ENCODE measurements at regions not wholly inside any gene's neighbourhood (a gene's known extent, or its start where the extent isn't known, plus 50 kb on each side); places are given as distances from the start of the nearest gene placed in this dataset.
"Not testable (repeated sequence)": the region's sequence is repeated elsewhere in the genome, so short reads cannot be mapped to it uniquely, and the experiment has no call there.

DNA sequence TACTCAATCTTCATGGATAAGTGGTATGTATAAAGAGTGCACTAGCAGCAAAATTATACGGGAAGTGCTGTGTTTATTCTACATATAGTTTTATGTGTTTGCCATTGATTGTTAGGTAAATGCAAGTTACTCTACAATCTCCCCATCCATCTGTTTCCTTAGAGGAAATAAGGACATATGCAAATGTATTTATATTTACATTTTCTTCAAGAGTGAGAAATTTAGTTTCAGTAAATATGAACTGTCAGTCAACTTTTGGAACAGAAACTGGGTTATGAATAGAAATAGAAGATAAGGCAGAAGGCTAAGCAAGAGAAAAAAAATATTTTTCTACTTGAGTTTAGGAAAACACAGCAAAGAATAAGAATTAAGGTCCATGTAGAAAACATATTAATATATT is 176.1 kb upstream of the KLHL1 start:
- H3K27ac ChIP-seq (ENCODE audit: low read depth) = no peak overlapping the region
- DNase-seq (ENCODE audit: extremely low spot score) = no peak
- WGBS = 46% methylated on average over 1 of the region's 1 CpG
- no peak overlapping the region for H3K4me3 ChIP-seq (ENCODE audit: low read depth, low read length)
- no peaks in the 10 kb centered on the region for H3K4me1 ChIP-seq (ENCODE audit: insufficient read depth)
- no peaks in the 10 kb centered on the region for H3K36me3 ChIP-seq (ENCODE audit: insufficient read depth)

- H3K27ac ChIP-seq (ENCODE audit: low read depth) = no peak overlapping the region
- no peak for DNase-seq (ENCODE audit: extremely low spot score)
- WGBS = 64% methylated on average over 1 of the region's 1 CpG
- H3K4me1 ChIP-seq (ENCODE audit: insufficient read depth) = no peaks in the 10 kb centered on the region
- H3K36me3 ChIP-seq (ENCODE audit: insufficient read depth) = no peaks in the 10 kb centered on the region
- H3K4me3 ChIP-seq (ENCODE audit: low read depth, low read length) = no peak overlapping the region
Observed at GRCh38 chr13:70275841-70276240, 167.6 kb upstream of the KLHL1 start.

GRCh38 chr13:70255406-70255991 is 147.2 kb upstream of the KLHL1 start:
- H3K4me3 ChIP-seq (ENCODE audit: low read depth, low read length) = no peak overlapping the region
- no peaks in the 10 kb centered on the region for H3K36me3 ChIP-seq (ENCODE audit: insufficient read depth)
- WGBS = 96% methylated on average over 22 of the region's 22 CpGs
- no peak overlapping the region for H3K27ac ChIP-seq (ENCODE audit: low read depth)
- H3K4me1 ChIP-seq (ENCODE audit: insufficient read depth) = no peaks in the 10 kb centered on the region
- DNase-seq (ENCODE audit: extremely low spot score) = no peak

GRCh38 chr13:70253834-70254233 is 145.6 kb upstream of the KLHL1 start:
- DNase-seq (ENCODE audit: extremely low spot score) = no peak
- 12% methylated on average over 1 of the region's 1 CpG for WGBS

GRCh38 chr13:70253411-70253810 is 145.2 kb upstream of the KLHL1 start:
- no peak overlapping the region for H3K27ac ChIP-seq (ENCODE audit: low read depth)
- H3K4me3 ChIP-seq (ENCODE audit: low read depth, low read length) = no peak overlapping the region
- no peaks in the 10 kb centered on the region for H3K4me1 ChIP-seq (ENCODE audit: insufficient read depth)
- H3K36me3 ChIP-seq (ENCODE audit: insufficient read depth) = no peaks in the 10 kb centered on the region
- DNase-seq (ENCODE audit: extremely low spot score) = no peak
- WGBS = 41% methylated on average over 2 of the region's 2 CpGs

More at GRCh38 chr13:70253834-70254233, 145.6 kb upstream of the KLHL1 start:
- H3K27ac ChIP-seq (ENCODE audit: low read depth) = no peak overlapping the region
- H3K4me1 ChIP-seq (ENCODE audit: insufficient read depth) = no peaks in the 10 kb centered on the region
- no peaks in the 10 kb centered on the region for H3K36me3 ChIP-seq (ENCODE audit: insufficient read depth)
- no peak overlapping the region for H3K4me3 ChIP-seq (ENCODE audit: low read depth, low read length)

DNA sequence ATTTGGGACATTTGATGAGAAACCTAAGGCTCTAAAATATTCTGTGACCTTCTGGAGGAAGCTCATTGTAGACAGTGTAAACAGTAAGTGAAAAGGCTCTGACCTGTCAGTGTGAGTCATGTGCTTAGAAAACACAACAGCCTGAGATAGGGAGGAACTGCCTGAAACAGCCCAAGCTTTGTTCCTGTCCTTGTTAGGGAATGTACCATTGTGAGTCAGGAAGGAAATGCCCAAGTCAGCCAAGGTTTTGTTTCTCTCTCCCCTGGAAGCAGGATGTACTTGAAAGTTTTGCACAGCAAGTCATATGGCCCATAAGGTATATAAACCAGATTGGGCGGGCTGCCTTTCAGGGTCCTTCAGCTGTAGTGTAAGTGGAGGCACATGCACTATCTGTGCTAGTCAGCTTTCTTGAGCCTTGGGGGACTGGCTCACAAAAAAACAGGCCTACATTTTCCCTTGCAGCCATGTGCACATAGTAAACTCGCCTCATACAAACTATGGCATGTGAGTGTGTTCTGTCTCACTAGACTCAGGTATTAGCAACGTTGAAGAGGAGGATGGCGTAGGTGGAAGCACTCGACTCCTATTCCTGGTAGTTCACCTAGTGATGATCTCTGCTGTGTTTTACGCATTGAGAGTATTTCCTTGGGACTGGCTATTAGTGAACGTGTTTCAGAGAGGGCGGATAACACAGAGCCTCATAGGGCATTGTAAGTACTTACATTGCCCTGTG is 141.2 kb upstream of the KLHL1 start:
- Histone ChIP-seq H3K4me1 (ENCODE audit: insufficient read depth) (no peaks in the 10 kb centered on the region), H3K4me3 (ENCODE audit: low read depth, low read length) (no peak overlapping the region), H3K27ac (ENCODE audit: low read depth) (no peak overlapping the region), H3K36me3 (ENCODE audit: insufficient read depth) (no peaks in the 10 kb centered on the region)
- DNase-seq (ENCODE audit: extremely low spot score) = no peak
- 94% methylated on average over 8 of the region's 8 CpGs for WGBS

- Histone ChIP-seq H3K36me3 (ENCODE audit: insufficient read depth) (no peaks in the 10 kb centered on the region), H3K4me3 (ENCODE audit: low read depth, low read length) (no peak overlapping the region), H3K4me1 (ENCODE audit: insufficient read depth) (no peaks in the 10 kb centered on the region), H3K27ac (ENCODE audit: low read depth) (no peak overlapping the region)
- DNase-seq (ENCODE audit: extremely low spot score) = no peak
Observed at GRCh38 chr13:70237131-70237530, 128.9 kb upstream of the KLHL1 start.

- Histone ChIP-seq H3K4me3 (ENCODE audit: low read depth, low read length) (no peak overlapping the region), H3K27ac (ENCODE audit: low read depth) (no peak overlapping the region), H3K4me1 (ENCODE audit: insufficient read depth) (no peaks in the 10 kb centered on the region), H3K36me3 (ENCODE audit: insufficient read depth) (no peaks in the 10 kb centered on the region)
- whole genome bisulfite sequencing = 92% methylated on average over 2 of the region's 2 CpGs
- DNase-seq (ENCODE audit: extremely low spot score) = no peak
Observed at GRCh38 chr13:70235565-70235964, 127.3 kb upstream of the KLHL1 start.

- WGBS = 94% methylated on average over 6 of the region's 6 CpGs
Observed at GRCh38 chr13:70223911-70224310, 115.7 kb upstream of the KLHL1 start.

DNA sequence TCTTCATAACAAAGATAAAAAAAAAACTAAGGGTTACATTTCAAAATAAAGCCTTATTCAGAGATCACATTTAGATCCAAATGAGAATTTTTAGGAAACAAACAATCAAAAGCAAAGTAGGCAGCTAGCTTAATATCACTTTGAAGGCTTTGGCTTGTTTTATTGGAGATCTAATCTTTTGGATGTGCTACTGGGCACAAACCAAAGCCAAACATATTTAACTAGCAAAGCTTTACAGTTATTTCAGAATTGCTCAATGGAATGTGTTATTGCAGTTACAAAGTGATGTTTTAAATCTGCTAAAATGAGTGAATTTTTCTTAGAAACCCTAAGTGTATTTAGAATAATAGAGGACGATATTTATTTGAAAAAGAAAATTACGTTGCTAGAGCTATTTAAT is 114.7 kb upstream of the KLHL1 start:
- 49% methylated on average over 2 of the region's 2 CpGs for WGBS

More at GRCh38 chr13:70223911-70224310, 115.7 kb upstream of the KLHL1 start:
- Histone ChIP-seq H3K4me1 (ENCODE audit: insufficient read depth) (no peaks in the 10 kb centered on the region), H3K4me3 (ENCODE audit: low read depth, low read length) (no peak overlapping the region), H3K27ac (ENCODE audit: low read depth) (no peak overlapping the region), H3K36me3 (ENCODE audit: insufficient read depth) (no peaks in the 10 kb centered on the region)
- no peak for DNase-seq (ENCODE audit: extremely low spot score)

GRCh38 chr13:70218618-70219017 is 110.4 kb upstream of the KLHL1 start:
- DNase-seq (ENCODE audit: extremely low spot score) = no peak
- WGBS = 91% methylated on average over 3 of the region's 3 CpGs
- H3K4me1 ChIP-seq (ENCODE audit: insufficient read depth) = no peaks in the 10 kb centered on the region
- H3K27ac ChIP-seq (ENCODE audit: low read depth) = no peak overlapping the region
- no peaks in the 10 kb centered on the region for H3K36me3 ChIP-seq (ENCODE audit: insufficient read depth)
- no peak overlapping the region for H3K4me3 ChIP-seq (ENCODE audit: low read depth, low read length)

More for the DNA sequence above, 114.7 kb upstream of the KLHL1 start:
- H3K4me3 ChIP-seq (ENCODE audit: low read depth, low read length) = no peak overlapping the region
- H3K27ac ChIP-seq (ENCODE audit: low read depth) = no peak overlapping the region
- DNase-seq (ENCODE audit: extremely low spot score) = no peak
- H3K36me3 ChIP-seq (ENCODE audit: insufficient read depth) = no peaks in the 10 kb centered on the region
- no peaks in the 10 kb centered on the region for H3K4me1 ChIP-seq (ENCODE audit: insufficient read depth)

DNA sequence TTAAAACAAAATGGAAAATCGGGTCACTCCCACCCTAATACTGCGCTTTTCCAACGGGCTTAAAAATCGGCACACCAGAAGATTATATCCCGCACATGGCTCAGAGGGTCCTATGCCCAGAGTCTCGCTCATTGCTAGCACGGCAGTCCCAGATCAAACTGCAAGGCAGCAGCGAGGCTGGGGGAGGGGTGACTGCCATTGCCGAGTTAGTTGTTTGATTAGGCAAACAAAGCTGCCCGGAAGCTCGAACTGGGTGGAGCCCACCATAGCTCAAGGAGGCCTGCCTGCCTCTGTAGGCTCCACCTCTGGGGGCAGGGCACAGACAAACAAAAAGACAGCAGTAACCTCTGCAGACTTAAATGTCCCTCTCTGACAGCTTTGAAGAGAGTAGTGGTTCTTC is 100.7 kb upstream of the KLHL1 start:
- H3K36me3 ChIP-seq (ENCODE audit: insufficient read depth); DNase-seq (ENCODE audit: extremely low spot score); H3K4me1 ChIP-seq (ENCODE audit: insufficient read depth); H3K27ac ChIP-seq (ENCODE audit: low read depth); H3K4me3 ChIP-seq (ENCODE audit: low read depth, low read length): not testable (repeated sequence)
- WGBS = 87% methylated on average over 11 of the region's 11 CpGs

DNA sequence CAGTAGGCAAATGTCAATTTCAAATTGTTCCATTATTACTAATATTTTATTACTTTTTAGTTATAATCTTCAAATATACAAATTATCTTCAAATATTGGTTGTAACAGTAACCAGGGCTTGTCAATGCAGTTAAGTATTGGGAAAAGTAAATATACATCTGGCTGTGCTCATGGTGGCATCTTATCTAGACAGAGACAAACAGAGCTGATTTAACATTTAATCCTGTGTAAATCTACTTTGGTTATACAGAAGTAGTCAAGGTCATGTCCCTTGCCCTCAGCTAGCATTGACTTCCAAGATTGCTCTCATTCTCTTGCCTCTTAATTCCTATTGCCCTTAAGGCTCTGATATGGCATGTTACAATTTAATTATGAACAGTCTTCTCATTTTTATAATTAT is 98.4 kb upstream of the KLHL1 start:
- no peak for DNase-seq (ENCODE audit: extremely low spot score)
- H3K27ac ChIP-seq (ENCODE audit: low read depth) = no peak overlapping the region
- H3K4me3 ChIP-seq (ENCODE audit: low read depth, low read length) = no peak overlapping the region
- no peaks in the 10 kb centered on the region for H3K36me3 ChIP-seq (ENCODE audit: insufficient read depth)
- H3K4me1 ChIP-seq (ENCODE audit: insufficient read depth) = no peaks in the 10 kb centered on the region

GRCh38 chr13:70203661-70204229 is 95.5 kb upstream of the KLHL1 start:
- Histone ChIP-seq H3K4me1 (ENCODE audit: insufficient read depth) (no peaks in the 10 kb centered on the region), H3K36me3 (ENCODE audit: insufficient read depth) (no peaks in the 10 kb centered on the region)
- WGBS = 95% methylated on average over 5 of the region's 5 CpGs

More at GRCh38 chr13:70203661-70204229, 95.5 kb upstream of the KLHL1 start:
- Histone ChIP-seq H3K4me3 (ENCODE audit: low read depth, low read length) (no peak overlapping the region), H3K27ac (ENCODE audit: low read depth) (no peak overlapping the region)
- no peak for DNase-seq (ENCODE audit: extremely low spot score)
